NB4 (cell line): ENCODE measurements at regions not wholly inside any gene's neighbourhood (a gene's known extent, or its start where the extent isn't known, plus 50 kb on each side); places are given as distances from the start of the nearest gene placed in this dataset.
"Not testable (repeated sequence)": the region's sequence is repeated elsewhere in the genome, so short reads cannot be mapped to it uniquely, and the experiment has no call there.

Source experiments
- CTCF ChIP-seq: IDR thresholded peaks from one replicate; pipeline ENCODE4 v1.5.1; 2012; ENCODE audit warnings: low read depth, low read length
- POLR2A ChIP-seq: IDR thresholded peaks from 2 replicates; pipeline ENCODE4 v1.6.1; 2011; ENCODE audit warnings: mild to moderate bottlenecking; ENCODE audit not compliant: insufficient read length; ENCODE audit errors: extremely low read depth
- TF ChIP-seq, protein P1 (sequence below): IDR thresholded peaks from 2 replicates; pipeline ENCODE4 v1.6.1; 2011; ENCODE audit warnings: low read depth, low read length

GRCh38 chr4:9577869-9578268 is 133.7 kb downstream of the DEFB131A start:
- peak; percentile 53 for TF ChIP-seq CTCF
- TF ChIP-seq, protein P1, sequence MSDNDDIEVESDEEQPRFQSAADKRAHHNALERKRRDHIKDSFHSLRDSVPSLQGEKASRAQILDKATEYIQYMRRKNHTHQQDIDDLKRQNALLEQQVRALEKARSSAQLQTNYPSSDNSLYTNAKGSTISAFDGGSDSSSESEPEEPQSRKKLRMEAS = not testable (repeated sequence)
- TF ChIP-seq POLR2A = not testable (repeated sequence)
